HEK293 (cell line): ENCODE measurements at regions not wholly inside any gene's neighbourhood (a gene's known extent, or its start where the extent isn't known, plus 50 kb on each side); places are given as distances from the start of the nearest gene placed in this dataset.

Source experiments
- CTCF ChIP-seq: fragments of 450-650 bp; formaldehyde crosslinking; IDR thresholded peaks from 2 replicates; pipeline ENCODE4 v1.5.1; 2016; ENCODE audit warnings: missing biosample characterization, missing genetic modification characterization
- REST ChIP-seq: fragments of 450-650 bp; formaldehyde crosslinking; IDR thresholded peaks from 2 replicates; pipeline ENCODE4 v1.5.1; 2016; ENCODE audit warnings: missing biosample characterization, missing genetic modification characterization
- TCF7L2 ChIP-seq: IDR thresholded peaks from 2 replicates; pipeline ENCODE4 v1.6.1; 2011; ENCODE audit warnings: low read depth, mild to moderate bottlenecking, inconsistent platforms, low read length, moderate library complexity, borderline replicate concordance
- ZNF561 ChIP-seq: fragments of 450-650 bp; IDR thresholded peaks from 2 replicates; pipeline ENCODE4 v1.5.1; 2018; ENCODE audit warnings: missing biosample characterization, missing genetic modification characterization, borderline replicate concordance
- ZNF585B ChIP-seq: fragments of 450-650 bp; formaldehyde crosslinking; IDR thresholded peaks from 2 replicates; pipeline ENCODE4 v1.5.1; 2016; ENCODE audit warnings: missing biosample characterization, missing genetic modification characterization
- ZNF639 ChIP-seq: fragments of 450-650 bp; formaldehyde crosslinking; IDR thresholded peaks from 2 replicates; pipeline ENCODE4 v1.5.1; 2016; ENCODE audit warnings: missing biosample characterization, missing genetic modification characterization
- ZNF670 ChIP-seq: fragments of 450-650 bp; formaldehyde crosslinking; IDR thresholded peaks from 2 replicates; pipeline ENCODE4 v1.5.1; 2016; ENCODE audit warnings: missing biosample characterization, missing genetic modification characterization, low read depth

GRCh38 chr9:135216791-135217441, 129.4 kb downstream of the OLFM1 start:
- TF ChIP-seq REST (tag by site-specific recombination) (no peak), ZNF585B (tag by site-specific recombination) (no peak), TCF7L2 (no peak), CTCF (no peak), ZNF670 (tag by site-specific recombination) (no peak), ZNF639 (no peak), ZNF561 (tag by site-specific recombination) (no peak)
